Neural progenitor cell (in vitro differentiated cells): ENCODE measurements at regions not wholly inside any gene's neighbourhood (a gene's known extent, or its start where the extent isn't known, plus 50 kb on each side); places are given as distances from the start of the nearest gene placed in this dataset.

Source experiments
- DNase-seq: peaks from one replicate; pipeline ENCODE4 v3.0.0-alpha.2; 2016; ENCODE audit warnings: low spot score
- H2AFZ ChIP-seq: fragments of 200-600 bp; sonication (generic); replicated peaks from 2 replicates; pipeline ENCODE4 v1.6.1; 2016; ENCODE audit warnings: antibody characterized with exemption
- H3F3A ChIP-seq: fragments of 200-600 bp; sonication (generic); 2 replicates; pipeline ENCODE4 v1.6.1; 2016; ENCODE audit warnings: antibody characterized with exemption, low read depth
- H3K27ac ChIP-seq: fragments of 200-600 bp; sonication (generic); 2 replicates; pipeline ENCODE4 v1.5.1; 2016; ENCODE audit warnings: mild to moderate bottlenecking
- H3K27me3 ChIP-seq: fragments of 200-600 bp; sonication (generic); 2 replicates; pipeline ENCODE4 v1.6.1; 2016; ENCODE audit warnings: mild to moderate bottlenecking, moderate library complexity
- H3K36me3 ChIP-seq: fragments of 200-600 bp; sonication (generic); 2 replicates; pipeline ENCODE4 v1.5.1; 2016
- H3K4me1 ChIP-seq: fragments of 200-600 bp; sonication (generic); 2 replicates; pipeline ENCODE4 v1.6.1; 2016; ENCODE audit warnings: mixed run types
- H3K4me2 ChIP-seq: fragments of 200-600 bp; sonication (generic); 2 replicates; pipeline ENCODE4 v1.6.1; 2016
- H3K4me3 ChIP-seq: fragments of 200-600 bp; sonication (generic); 2 replicates; pipeline ENCODE4 v1.5.1; 2016
- H3K79me2 ChIP-seq: fragments of 200-600 bp; sonication (generic); 2 replicates; pipeline ENCODE4 v1.6.1; 2016; ENCODE audit warnings: low read depth
- H3K9ac ChIP-seq: fragments of 200-600 bp; sonication (generic); 2 replicates; pipeline ENCODE4 v1.6.1; 2016
- H3K9me3 ChIP-seq: fragments of 200-600 bp; sonication (generic); 2 replicates; pipeline ENCODE4 v1.5.1; 2016; ENCODE audit warnings: low read depth
- H4K20me1 ChIP-seq: fragments of 200-600 bp; sonication (generic); 2 replicates; pipeline ENCODE4 v1.6.1; 2016; ENCODE audit warnings: low read depth
- H3K27ac Mint-ChIP-seq: 3 replicates; pipeline ENCODE4 v1.8.0; 2021; ENCODE audit warnings: mixed read lengths
- H3K27me3 Mint-ChIP-seq: 2 replicates; pipeline ENCODE4 v1.8.0; 2022; ENCODE audit warnings: low read depth, mild to moderate bottlenecking, inconsistent platforms, moderate library complexity, mixed read lengths; ENCODE audit not compliant: insufficient read depth
- H3K36me3 Mint-ChIP-seq: 3 replicates; pipeline ENCODE4 v1.8.0; 2021; ENCODE audit warnings: mixed read lengths
- H3K4me1 Mint-ChIP-seq: 3 replicates; pipeline ENCODE4 v1.8.0; 2021; ENCODE audit warnings: mixed read lengths
- H3K4me3 Mint-ChIP-seq: 3 replicates; pipeline ENCODE4 v1.8.0; 2021; ENCODE audit warnings: mild to moderate bottlenecking, moderate library complexity, mixed read lengths
- H3K9me3 Mint-ChIP-seq: 3 replicates; pipeline ENCODE4 v1.8.0; 2020; ENCODE audit warnings: mixed read lengths
- EZH2 ChIP-seq: fragments of 200-600 bp; sonication (generic); IDR thresholded peaks from 2 replicates; pipeline ENCODE4 v1.6.1; 2017; ENCODE audit warnings: antibody characterized with exemption, mild to moderate bottlenecking, moderate library complexity
- EZH2phosphoT487 ChIP-seq: fragments of 200-600 bp; sonication (generic); IDR thresholded peaks from 2 replicates; pipeline ENCODE4 v1.6.1; 2017; ENCODE audit warnings: antibody characterized with exemption
- TF ChIP-seq, protein P1 (sequence below): fragments of 200-600 bp; sonication (generic); IDR thresholded peaks from 2 replicates; pipeline ENCODE4 v1.5.1; 2017; ENCODE audit warnings: antibody characterized with exemption, mild to moderate bottlenecking

DNA sequence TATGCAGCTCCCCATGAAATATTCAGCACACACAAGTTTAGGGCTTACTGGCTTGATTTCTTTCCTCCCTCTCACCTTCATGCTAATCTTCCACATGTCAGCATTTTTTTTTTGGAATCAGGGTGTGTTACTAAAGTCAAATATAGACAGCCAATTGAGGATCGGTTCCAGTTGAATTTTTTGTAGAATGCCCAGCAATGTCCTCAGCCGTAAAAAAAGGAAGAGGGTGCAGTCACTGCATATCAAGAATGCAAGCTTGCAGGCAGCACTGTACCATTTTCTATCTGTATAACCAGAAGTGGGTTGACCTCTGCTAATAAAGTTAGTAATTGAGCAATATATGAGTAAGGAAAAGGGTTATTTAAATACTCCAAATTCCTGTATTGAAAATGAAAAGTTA is 51.4 kb upstream of the CHMP2B start:
- Histone ChIP-seq H3K4me3 (no peak overlapping the region), H3K4me1 (no peaks in the 10 kb centered on the region), H4K20me1 (no peaks in the 10 kb centered on the region), H3K9me3 (no peaks in the 10 kb centered on the region), H3K36me3 (no peaks in the 10 kb centered on the region), H3K27ac (no peak overlapping the region), H3K27me3 (no peaks in the 10 kb centered on the region), H3K79me2 (no peaks in the 10 kb centered on the region), H3K4me2 (no peak overlapping the region), H3F3A (no peaks in the 10 kb centered on the region), H3K9ac (no peak overlapping the region), H2AFZ (no peak overlapping the region)
- no peak for DNase-seq
- Mint-ChIP-seq H3K27me3 (no peaks in the 10 kb centered on the region), H3K4me3 (no peak overlapping the region), H3K4me1 (no peaks in the 10 kb centered on the region), H3K27ac (no peak overlapping the region), H3K9me3 (no peaks in the 10 kb centered on the region), H3K36me3 (no peaks in the 10 kb centered on the region)
- no peak for TF ChIP-seq EZH2phosphoT487
- TF ChIP-seq EZH2, result no peak
- TF ChIP-seq, protein P1, sequence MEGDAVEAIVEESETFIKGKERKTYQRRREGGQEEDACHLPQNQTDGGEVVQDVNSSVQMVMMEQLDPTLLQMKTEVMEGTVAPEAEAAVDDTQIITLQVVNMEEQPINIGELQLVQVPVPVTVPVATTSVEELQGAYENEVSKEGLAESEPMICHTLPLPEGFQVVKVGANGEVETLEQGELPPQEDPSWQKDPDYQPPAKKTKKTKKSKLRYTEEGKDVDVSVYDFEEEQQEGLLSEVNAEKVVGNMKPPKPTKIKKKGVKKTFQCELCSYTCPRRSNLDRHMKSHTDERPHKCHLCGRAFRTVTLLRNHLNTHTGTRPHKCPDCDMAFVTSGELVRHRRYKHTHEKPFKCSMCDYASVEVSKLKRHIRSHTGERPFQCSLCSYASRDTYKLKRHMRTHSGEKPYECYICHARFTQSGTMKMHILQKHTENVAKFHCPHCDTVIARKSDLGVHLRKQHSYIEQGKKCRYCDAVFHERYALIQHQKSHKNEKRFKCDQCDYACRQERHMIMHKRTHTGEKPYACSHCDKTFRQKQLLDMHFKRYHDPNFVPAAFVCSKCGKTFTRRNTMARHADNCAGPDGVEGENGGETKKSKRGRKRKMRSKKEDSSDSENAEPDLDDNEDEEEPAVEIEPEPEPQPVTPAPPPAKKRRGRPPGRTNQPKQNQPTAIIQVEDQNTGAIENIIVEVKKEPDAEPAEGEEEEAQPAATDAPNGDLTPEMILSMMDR, result no peak

DNA sequence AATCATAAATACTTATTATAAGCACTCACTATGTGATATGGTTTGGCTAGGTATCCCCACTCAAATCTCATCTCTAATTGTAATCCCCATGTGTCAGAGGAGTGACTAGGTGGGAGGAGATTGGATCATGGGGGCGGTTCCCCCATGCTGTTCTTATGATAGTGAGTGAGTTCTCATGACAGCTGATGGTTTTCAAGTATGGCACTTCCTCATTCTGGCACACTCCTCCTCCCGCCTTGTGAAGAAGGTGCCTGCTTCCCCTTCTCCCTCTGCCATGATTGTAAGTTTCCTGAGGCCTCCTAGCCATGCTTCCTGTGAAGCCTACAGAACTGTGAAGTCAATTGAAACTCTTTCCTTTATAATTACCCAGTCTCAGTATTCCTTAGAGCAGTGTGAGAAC is 53.3 kb upstream of the CHMP2B start:
- no peak overlapping the region for H3K4me3 Mint-ChIP-seq
- Histone ChIP-seq H3F3A (no peaks in the 10 kb centered on the region), H3K4me1 (no peaks in the 10 kb centered on the region), H3K4me3 (no peak overlapping the region), H3K27ac (no peak overlapping the region), H3K4me2 (no peak overlapping the region), H3K79me2 (no peaks in the 10 kb centered on the region), H3K9me3 (no peaks in the 10 kb centered on the region), H4K20me1 (no peaks in the 10 kb centered on the region), H3K36me3 (no peaks in the 10 kb centered on the region), H3K27me3 (no peaks in the 10 kb centered on the region), H3K9ac (no peak overlapping the region), H2AFZ (no peak overlapping the region)
- no peak overlapping the region for H3K27ac Mint-ChIP-seq
- DNase-seq, result no peak
- H3K27me3 Mint-ChIP-seq, result no peaks in the 10 kb centered on the region
- H3K9me3 Mint-ChIP-seq, result no peaks in the 10 kb centered on the region
- no peaks in the 10 kb centered on the region for H3K4me1 Mint-ChIP-seq
- TF ChIP-seq, protein P1, result no peak
- TF ChIP-seq EZH2phosphoT487 (no peak), EZH2 (no peak)
- H3K36me3 Mint-ChIP-seq, result no peaks in the 10 kb centered on the region

DNA sequence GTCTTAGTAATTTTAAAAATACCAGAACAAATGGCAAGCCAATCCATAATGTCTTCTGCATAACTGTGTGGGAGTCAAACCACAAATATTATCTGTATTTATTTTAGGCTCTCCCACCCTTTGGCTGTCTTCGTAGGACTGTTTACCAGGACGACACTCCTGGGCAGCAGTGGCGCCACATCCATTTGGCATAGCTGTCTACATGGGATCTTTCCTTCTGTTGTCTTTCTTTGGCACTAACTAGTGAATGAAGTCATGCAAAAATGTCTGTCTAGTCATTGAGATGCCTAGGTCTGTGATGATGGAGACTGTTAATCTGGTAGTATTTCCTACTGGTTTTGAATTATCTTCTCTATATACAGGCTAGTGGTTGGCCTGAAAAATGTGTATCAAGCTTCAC is 54.0 kb upstream of the CHMP2B start:
- Histone ChIP-seq H3K4me1 (no peaks in the 10 kb centered on the region), H3K27ac (no peak overlapping the region), H3K4me2 (no peak overlapping the region), H3K9ac (no peak overlapping the region), H3K36me3 (no peaks in the 10 kb centered on the region), H3K4me3 (no peak overlapping the region), H3K27me3 (no peaks in the 10 kb centered on the region), H4K20me1 (no peaks in the 10 kb centered on the region), H3K9me3 (no peaks in the 10 kb centered on the region), H3F3A (no peaks in the 10 kb centered on the region), H3K79me2 (no peaks in the 10 kb centered on the region), H2AFZ (no peak overlapping the region)
- DNase-seq, result no peak
- Mint-ChIP-seq H3K27me3 (no peaks in the 10 kb centered on the region), H3K9me3 (no peaks in the 10 kb centered on the region), H3K36me3 (no peaks in the 10 kb centered on the region), H3K4me3 (no peak overlapping the region), H3K27ac (no peak overlapping the region), H3K4me1 (no peaks in the 10 kb centered on the region)
- TF ChIP-seq EZH2phosphoT487, result no peak
- TF ChIP-seq, protein P1, result no peak
- no peak for TF ChIP-seq EZH2
